Hematopoietic multipotent progenitor cell treated with erythropoietin and hydrocortisone succinate and interleukin-3 and kit ligand, for 4 days (in vitro differentiated cells): ENCODE measurements at regions not wholly inside any gene's neighbourhood (a gene's known extent, or its start where the extent isn't known, plus 50 kb on each side); places are given as distances from the start of the nearest gene placed in this dataset.

ENCODE experiments used
- DNase-seq: peaks from one replicate; pipeline ENCODE4 v3.0.0-alpha.2; 2015

- DNase-seq, result no peak
Observed at GRCh38 chr4:11039634-11040131, 355.1 kb upstream of the CLNK start.

- no peak for DNase-seq
Observed at GRCh38 chr4:11038926-11039325, 354.4 kb upstream of the CLNK start.

GRCh38 chr4:11037637-11038036 lies 353.1 kb upstream of the CLNK start:
- no peak for DNase-seq

GRCh38 chr4:11028334-11028733 lies 343.8 kb upstream of the CLNK start:
- no peak for DNase-seq

- no peak for DNase-seq
Observed at GRCh38 chr4:11021333-11021732, 336.8 kb upstream of the CLNK start.

GRCh38 chr4:11019451-11020240 lies 335.1 kb upstream of the CLNK start:
- DNase-seq, result no peak

- no peak for DNase-seq
Observed at GRCh38 chr4:11014199-11014598, 329.6 kb upstream of the CLNK start.

- no peak for DNase-seq
Observed at GRCh38 chr4:11013094-11013664, 328.6 kb upstream of the CLNK start.

GRCh38 chr4:11011249-11011648 lies 326.7 kb upstream of the CLNK start:
- no peak for DNase-seq

- no peak for DNase-seq
Observed at GRCh38 chr4:11010624-11011023, 326.1 kb upstream of the CLNK start.

GRCh38 chr4:11009281-11009680 lies 324.7 kb upstream of the CLNK start:
- DNase-seq, result no peak

GRCh38 chr4:11005300-11005699 lies 320.7 kb upstream of the CLNK start:
- no peak for DNase-seq

GRCh38 chr4:11004818-11005217 lies 320.2 kb upstream of the CLNK start:
- DNase-seq, result no peak

- DNase-seq, result no peak
Observed at GRCh38 chr4:11002961-11003360, 318.4 kb upstream of the CLNK start.

GRCh38 chr4:10998846-10999245 lies 314.3 kb upstream of the CLNK start:
- no peak for DNase-seq

GRCh38 chr4:10984815-10985214 lies 300.2 kb upstream of the CLNK start:
- DNase-seq, result no peak

- DNase-seq, result peak; percentile 5
Observed at GRCh38 chr4:10983885-10984640, 299.5 kb upstream of the CLNK start.

GRCh38 chr4:10983268-10983667 lies 298.7 kb upstream of the CLNK start:
- peak; percentile 53 for DNase-seq

GRCh38 chr4:10982305-10982704 lies 297.7 kb upstream of the CLNK start:
- DNase-seq, result peak; percentile 19

GRCh38 chr4:10981576-10981975 lies 297.0 kb upstream of the CLNK start:
- DNase-seq, result no peak

- DNase-seq, result no peak
Observed at GRCh38 chr4:10981096-10981495, 296.5 kb upstream of the CLNK start.

GRCh38 chr4:10979032-10979431 lies 294.5 kb upstream of the CLNK start:
- DNase-seq, result no peak

- DNase-seq, result peak; percentile 7
Observed at GRCh38 chr4:10977534-10977933, 293.0 kb upstream of the CLNK start.

- no peak for DNase-seq
Observed at GRCh38 chr4:10974371-10974770, 289.8 kb upstream of the CLNK start.
